ENCODE measurements at regions not wholly inside any gene's neighbourhood (a gene's known extent, or its start where the extent isn't known, plus 50 kb on each side); places are given as distances from the start of the nearest gene placed in this dataset.

DNA sequence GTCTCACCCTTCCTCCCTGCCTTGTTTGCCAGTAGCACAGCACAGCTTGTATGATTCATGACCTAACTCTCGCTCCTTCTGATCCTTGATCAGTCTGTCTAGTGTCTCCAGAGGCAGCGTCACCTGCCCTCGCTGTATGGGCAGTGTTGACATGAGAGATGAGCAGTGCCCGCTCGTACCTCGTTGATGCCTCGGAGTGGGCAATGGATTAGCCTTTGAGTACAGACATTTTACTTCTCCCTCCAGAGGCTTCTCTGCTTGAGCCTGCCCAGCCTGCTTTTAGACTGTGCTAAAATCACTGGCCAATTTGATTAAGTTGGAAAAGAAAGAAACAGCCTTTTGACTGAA lies 569.0 kb downstream of the NTRK3 start:
- no peak for TF ChIP-seq POLR2A (IDR thresholded peaks at IDR 0.05)
- TF ChIP-seq, protein P1, sequence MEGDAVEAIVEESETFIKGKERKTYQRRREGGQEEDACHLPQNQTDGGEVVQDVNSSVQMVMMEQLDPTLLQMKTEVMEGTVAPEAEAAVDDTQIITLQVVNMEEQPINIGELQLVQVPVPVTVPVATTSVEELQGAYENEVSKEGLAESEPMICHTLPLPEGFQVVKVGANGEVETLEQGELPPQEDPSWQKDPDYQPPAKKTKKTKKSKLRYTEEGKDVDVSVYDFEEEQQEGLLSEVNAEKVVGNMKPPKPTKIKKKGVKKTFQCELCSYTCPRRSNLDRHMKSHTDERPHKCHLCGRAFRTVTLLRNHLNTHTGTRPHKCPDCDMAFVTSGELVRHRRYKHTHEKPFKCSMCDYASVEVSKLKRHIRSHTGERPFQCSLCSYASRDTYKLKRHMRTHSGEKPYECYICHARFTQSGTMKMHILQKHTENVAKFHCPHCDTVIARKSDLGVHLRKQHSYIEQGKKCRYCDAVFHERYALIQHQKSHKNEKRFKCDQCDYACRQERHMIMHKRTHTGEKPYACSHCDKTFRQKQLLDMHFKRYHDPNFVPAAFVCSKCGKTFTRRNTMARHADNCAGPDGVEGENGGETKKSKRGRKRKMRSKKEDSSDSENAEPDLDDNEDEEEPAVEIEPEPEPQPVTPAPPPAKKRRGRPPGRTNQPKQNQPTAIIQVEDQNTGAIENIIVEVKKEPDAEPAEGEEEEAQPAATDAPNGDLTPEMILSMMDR (IDR thresholded peaks at IDR 0.05): no peak

Data from body of pancreas (tissue), 4 donors.